ENCODE measurements at regions not wholly inside any gene's neighbourhood (a gene's known extent, or its start where the extent isn't known, plus 50 kb on each side); places are given as distances from the start of the nearest gene placed in this dataset.
A peak's percentile ranks its signal among the peaks of the same experiment; 100 is the strongest.

- TF ChIP-seq, protein P1, sequence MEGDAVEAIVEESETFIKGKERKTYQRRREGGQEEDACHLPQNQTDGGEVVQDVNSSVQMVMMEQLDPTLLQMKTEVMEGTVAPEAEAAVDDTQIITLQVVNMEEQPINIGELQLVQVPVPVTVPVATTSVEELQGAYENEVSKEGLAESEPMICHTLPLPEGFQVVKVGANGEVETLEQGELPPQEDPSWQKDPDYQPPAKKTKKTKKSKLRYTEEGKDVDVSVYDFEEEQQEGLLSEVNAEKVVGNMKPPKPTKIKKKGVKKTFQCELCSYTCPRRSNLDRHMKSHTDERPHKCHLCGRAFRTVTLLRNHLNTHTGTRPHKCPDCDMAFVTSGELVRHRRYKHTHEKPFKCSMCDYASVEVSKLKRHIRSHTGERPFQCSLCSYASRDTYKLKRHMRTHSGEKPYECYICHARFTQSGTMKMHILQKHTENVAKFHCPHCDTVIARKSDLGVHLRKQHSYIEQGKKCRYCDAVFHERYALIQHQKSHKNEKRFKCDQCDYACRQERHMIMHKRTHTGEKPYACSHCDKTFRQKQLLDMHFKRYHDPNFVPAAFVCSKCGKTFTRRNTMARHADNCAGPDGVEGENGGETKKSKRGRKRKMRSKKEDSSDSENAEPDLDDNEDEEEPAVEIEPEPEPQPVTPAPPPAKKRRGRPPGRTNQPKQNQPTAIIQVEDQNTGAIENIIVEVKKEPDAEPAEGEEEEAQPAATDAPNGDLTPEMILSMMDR (conservative IDR thresholded peaks at IDR 0.05; ENCODE audit: low read depth, low read length) = no peak
- DNase-seq (ENCODE audit: low read depth) = no peak
- H3K4me3 ChIP-seq (ENCODE audit: low read depth, low read length) = no peak overlapping the region
These were observed 92.9 kb upstream of the IGF1 start for GRCh38 chr12:102573237-102573636.

DNA sequence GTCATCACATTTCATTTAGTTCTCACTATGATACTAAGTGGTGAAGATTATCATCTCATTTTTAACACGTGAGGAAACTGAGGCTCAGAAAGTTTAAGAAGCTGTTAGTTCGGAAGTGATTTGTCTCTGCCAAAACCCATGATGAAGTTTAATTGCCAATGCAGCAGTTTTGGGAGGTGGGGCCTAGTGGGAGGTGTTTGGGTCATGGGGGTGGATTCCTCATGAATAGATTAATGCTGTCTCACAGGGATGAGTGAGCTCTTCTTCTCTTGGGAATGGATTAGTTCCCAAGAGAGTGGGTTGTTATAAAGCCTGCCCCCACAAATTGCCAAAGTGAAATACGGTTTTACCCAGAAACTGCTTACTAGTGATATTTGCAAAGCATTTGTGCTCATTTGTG is 91.5 kb upstream of the IGF1 start:
- TF ChIP-seq, protein P1 (conservative IDR thresholded peaks at IDR 0.05; ENCODE audit: low read depth, low read length) = no peak
- no peak overlapping the region for H3K4me3 ChIP-seq (ENCODE audit: low read depth, low read length)
- no peak for DNase-seq (ENCODE audit: low read depth)

- DNase-seq (ENCODE audit: low read depth) = no peak
- H3K4me3 ChIP-seq (ENCODE audit: low read depth, low read length) = no peak overlapping the region
- TF ChIP-seq, protein P1 (conservative IDR thresholded peaks at IDR 0.05; ENCODE audit: low read depth, low read length) = no peak
These were observed 89.9 kb upstream of the IGF1 start for GRCh38 chr12:102570256-102570655.

GRCh38 chr12:102569803-102570202 is 89.4 kb upstream of the IGF1 start:
- TF ChIP-seq, protein P1 (conservative IDR thresholded peaks at IDR 0.05; ENCODE audit: low read depth, low read length) = no peak
- no peak for DNase-seq (ENCODE audit: low read depth)

GRCh38 chr12:102568276-102568675 is 87.9 kb upstream of the IGF1 start:
- TF ChIP-seq, protein P1 (conservative IDR thresholded peaks at IDR 0.05; ENCODE audit: low read depth, low read length) = no peak
- H3K4me3 ChIP-seq (ENCODE audit: low read depth, low read length) = no peak overlapping the region
- DNase-seq (ENCODE audit: low read depth) = no peak

More at GRCh38 chr12:102569803-102570202, 89.4 kb upstream of the IGF1 start:
- no peak overlapping the region for H3K4me3 ChIP-seq (ENCODE audit: low read depth, low read length)

DNA sequence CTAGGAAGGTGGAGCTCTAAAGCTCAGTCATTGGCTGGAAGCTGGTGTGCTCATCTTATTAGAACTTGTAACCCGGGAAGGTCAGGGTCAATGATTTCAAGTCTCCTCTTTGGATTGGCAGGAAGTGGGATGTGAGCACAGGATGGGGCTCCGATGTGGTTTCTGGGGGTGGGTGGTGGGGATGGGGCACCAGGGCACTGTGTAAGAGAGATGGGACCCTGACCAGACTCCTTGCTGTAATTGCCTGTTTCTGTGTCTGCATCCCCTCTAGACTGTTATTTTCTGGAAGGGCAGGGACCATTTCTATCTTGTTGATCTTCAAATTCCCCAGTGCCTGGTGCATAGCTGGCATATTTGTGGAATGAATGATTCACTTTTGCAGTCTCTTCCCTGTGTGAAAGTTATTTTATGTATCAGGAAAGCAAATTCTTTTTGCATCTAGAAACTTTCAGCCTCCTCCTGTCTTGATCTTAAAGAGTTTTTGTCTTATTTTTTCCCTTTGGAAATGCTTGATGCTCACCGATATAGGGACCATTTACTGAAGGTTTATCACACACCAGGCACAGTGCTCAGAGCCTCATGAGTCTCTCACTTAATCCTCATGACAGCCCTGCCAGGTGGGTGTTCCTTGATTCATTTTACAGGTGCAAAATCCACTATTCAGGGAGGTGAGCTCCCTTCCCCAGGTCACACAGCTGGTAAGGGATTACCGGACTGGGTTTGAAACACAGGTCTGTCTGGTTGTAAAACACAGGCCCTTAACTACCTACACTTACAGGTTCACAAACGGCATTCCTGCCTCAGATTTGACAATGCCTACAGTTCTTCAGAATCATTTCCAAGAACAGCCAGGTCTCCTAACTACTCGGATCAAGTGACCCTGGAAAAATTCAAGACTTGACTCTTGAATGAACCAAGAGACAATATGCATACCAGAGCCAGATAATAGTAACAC is 86.9 kb upstream of the IGF1 start:
- DNase-seq (ENCODE audit: low read depth) = peak; percentile 85
- TF ChIP-seq, protein P1 (conservative IDR thresholded peaks at IDR 0.05; ENCODE audit: low read depth, low read length) = no peak
- H3K4me3 ChIP-seq (ENCODE audit: low read depth, low read length) = no peak overlapping the region

- no peak overlapping the region for H3K4me3 ChIP-seq (ENCODE audit: low read depth, low read length)
- TF ChIP-seq, protein P1 (conservative IDR thresholded peaks at IDR 0.05; ENCODE audit: low read depth, low read length) = no peak
- no peak for DNase-seq (ENCODE audit: low read depth)
These were observed 85.2 kb upstream of the IGF1 start for GRCh38 chr12:102565555-102565954.
